IPS-NIHi11 (cell line): ENCODE measurements at regions not wholly inside any gene's neighbourhood (a gene's known extent, or its start where the extent isn't known, plus 50 kb on each side); places are given as distances from the start of the nearest gene placed in this dataset.
"Not testable (repeated sequence)": the region's sequence is repeated elsewhere in the genome, so short reads cannot be mapped to it uniquely, and the experiment has no call there.

ENCODE experiments used
- DNase-seq: peaks from one replicate; pipeline ENCODE4 v3.0.0; 2012; ENCODE audit warnings: mixed read lengths, low spot score

GRCh38 chr7:65621580-65622201 lies 248.0 kb downstream of the ZNF92 start:
- not testable (repeated sequence) for DNase-seq

GRCh38 chr7:65631236-65631635 lies 241.6 kb upstream of the VKORC1L1 start:
- not testable (repeated sequence) for DNase-seq

GRCh38 chr7:65633587-65634404 lies 239.1 kb upstream of the VKORC1L1 start:
- not testable (repeated sequence) for DNase-seq

GRCh38 chr7:65638918-65639317 lies 234.0 kb upstream of the VKORC1L1 start:
- not testable (repeated sequence) for DNase-seq

GRCh38 chr7:65639717-65640116 lies 233.2 kb upstream of the VKORC1L1 start:
- not testable (repeated sequence) for DNase-seq

- not testable (repeated sequence) for DNase-seq
These were observed 229.4 kb upstream of the VKORC1L1 start for GRCh38 chr7:65643498-65643897.

- DNase-seq, result not testable (repeated sequence)
These were observed 225.5 kb upstream of the VKORC1L1 start for GRCh38 chr7:65647153-65647964.

GRCh38 chr7:65651174-65651573 lies 221.7 kb upstream of the VKORC1L1 start:
- not testable (repeated sequence) for DNase-seq

GRCh38 chr7:65651826-65652592 lies 220.9 kb upstream of the VKORC1L1 start:
- not testable (repeated sequence) for DNase-seq

GRCh38 chr7:65652669-65653068 lies 220.2 kb upstream of the VKORC1L1 start:
- not testable (repeated sequence) for DNase-seq

GRCh38 chr7:65656494-65657188 lies 216.2 kb upstream of the VKORC1L1 start:
- not testable (repeated sequence) for DNase-seq

- DNase-seq, result not testable (repeated sequence)
These were observed 189.5 kb upstream of the VKORC1L1 start for GRCh38 chr7:65683362-65683761.

GRCh38 chr7:65699026-65699714 lies 173.7 kb upstream of the VKORC1L1 start:
- DNase-seq, result not testable (repeated sequence)

- DNase-seq, result not testable (repeated sequence)
These were observed 173.0 kb upstream of the VKORC1L1 start for GRCh38 chr7:65699715-65700356.

- DNase-seq, result not testable (repeated sequence)
These were observed 153.6 kb upstream of the VKORC1L1 start for GRCh38 chr7:65719123-65719798.

GRCh38 chr7:65722361-65722792 lies 150.5 kb upstream of the VKORC1L1 start:
- peak; percentile 78 for DNase-seq

- not testable (repeated sequence) for DNase-seq
These were observed 145.7 kb upstream of the VKORC1L1 start for GRCh38 chr7:65727182-65727581.

GRCh38 chr7:65731129-65731528 lies 141.7 kb upstream of the VKORC1L1 start:
- DNase-seq, result no peak

- peak; percentile 64 for DNase-seq
These were observed 141.3 kb upstream of the VKORC1L1 start for GRCh38 chr7:65731562-65732035.
